ENCODE measurements at regions not wholly inside any gene's neighbourhood (a gene's known extent, or its start where the extent isn't known, plus 50 kb on each side); places are given as distances from the start of the nearest gene placed in this dataset.

DNA sequence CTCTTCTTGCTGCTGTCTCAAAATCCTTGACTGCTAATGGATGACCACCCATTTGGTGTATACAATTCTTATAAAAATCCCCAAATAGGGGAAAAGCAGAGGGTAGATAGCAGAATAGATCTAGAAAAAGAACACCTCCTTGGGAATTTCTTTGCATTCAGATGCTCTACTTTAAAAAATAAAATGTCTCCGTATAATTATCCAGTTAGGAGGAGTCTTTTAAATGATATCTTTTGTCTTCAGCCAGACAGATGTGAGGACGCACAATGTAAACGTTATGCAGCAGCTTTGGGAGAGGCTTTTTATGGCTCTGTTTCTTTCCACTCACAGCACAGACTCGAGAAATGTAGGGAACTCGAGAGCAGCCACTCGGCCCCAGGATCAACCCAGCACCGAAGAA, 300.2 kb downstream of the IRF8 start:
- no peak for TF ChIP-seq POLR2A (IDR thresholded peaks at IDR 0.05; ENCODE audit: low read depth, low read length)
- TF ChIP-seq TAF1 (IDR thresholded peaks at IDR 0.05; ENCODE audit: borderline replicate concordance, low read depth, low read length) = no peak
- no peak for TF ChIP-seq POLR2AphosphoS5 (IDR thresholded peaks at IDR 0.05; ENCODE audit: low read depth, low read length)
